Liver (tissue), 8 donors: ENCODE measurements at regions not wholly inside any gene's neighbourhood (a gene's known extent, or its start where the extent isn't known, plus 50 kb on each side); places are given as distances from the start of the nearest gene placed in this dataset.

Source experiments
- DNase-seq: peaks from one replicate; pipeline ENCODE4 v3.0.0-alpha.2; 2017; ENCODE audit warnings: low spot score
- H3K27ac ChIP-seq, 2 donors: one replicate each; pipeline ENCODE4 v1.7.0; 2013; ENCODE audit warnings: inconsistent platforms in 2 of 2, low read length in 2 of 2, control low read depth in 1 of 2, low read depth in 1 of 2, mild to moderate bottlenecking in 1 of 2
- H3K27me3 ChIP-seq, 4 donors: one replicate each; pipeline versions ENCODE4 v1.6.1 to v1.7.0; 2013; ENCODE audit warnings: low read length in 3 of 4, inconsistent platforms in 1 of 4, mild to moderate bottlenecking in 1 of 4, moderate library complexity in 1 of 4; ENCODE audit not compliant: control insufficient read depth in 4 of 4, insufficient read depth in 4 of 4
- H3K36me3 ChIP-seq, 4 donors: one replicate each; pipeline versions ENCODE4 v1.6.1 to v1.7.0; 2013; ENCODE audit warnings: low read length in 3 of 4, mild to moderate bottlenecking in 3 of 4, low read depth in 1 of 4, moderate library complexity in 1 of 4; ENCODE audit not compliant: control insufficient read depth in 4 of 4, insufficient read depth in 3 of 4
- H3K4me1 ChIP-seq, 4 donors: one replicate each; pipeline versions ENCODE4 v1.6.1 to v1.7.0; 2013; ENCODE audit warnings: low read length in 3 of 4, mild to moderate bottlenecking in 3 of 4, moderate library complexity in 1 of 4; ENCODE audit not compliant: control insufficient read depth in 4 of 4, insufficient read depth in 4 of 4
- H3K4me3 ChIP-seq, 3 donors: one replicate each; pipeline versions ENCODE4 v1.6.1 to v1.7.0; 2013; ENCODE audit warnings: low read length in 3 of 3, control low read depth in 1 of 3, low read depth in 1 of 3, mild to moderate bottlenecking in 1 of 3
- H3K9ac ChIP-seq, 2 donors: one replicate each; pipeline ENCODE4 v1.7.0; 2013; ENCODE audit warnings: low read length in 2 of 2, mild to moderate bottlenecking in 2 of 2, moderate library complexity in 2 of 2, control low read depth in 1 of 2, low read depth in 1 of 2
- H3K9me3 ChIP-seq, 4 donors: one replicate each; pipeline versions ENCODE4 v1.6.1 to v1.7.0; 2013; ENCODE audit warnings: low read length in 3 of 4; ENCODE audit not compliant: control insufficient read depth in 4 of 4
- FOXA1 ChIP-seq: IDR thresholded peaks from 2 replicates; pipeline ENCODE4 v1.6.1; 2016; ENCODE audit warnings: antibody characterized with exemption
- FOXA2 ChIP-seq: IDR thresholded peaks from 2 replicates; pipeline ENCODE4 v1.6.1; 2016; ENCODE audit warnings: antibody characterized with exemption
- GABPA ChIP-seq, 2 donors: IDR thresholded peaks in 1 of 2; conservative IDR thresholded peaks in 1 of 2; 2 replicates each; pipeline ENCODE4 v1.6.1; 2016; ENCODE audit warnings: antibody characterized with exemption in 2 of 2, mild to moderate bottlenecking in 1 of 2, moderate library complexity in 1 of 2
- HNF4A ChIP-seq, 2 donors: conservative IDR thresholded peaks; 2 replicates each; pipeline ENCODE4 v1.6.1; 2016; ENCODE audit warnings: antibody characterized with exemption in 2 of 2, mild to moderate bottlenecking in 2 of 2
- JUND ChIP-seq, 2 donors: IDR thresholded peaks; 2 replicates each; pipeline ENCODE4 v1.6.1; 2016; ENCODE audit warnings: antibody characterized with exemption in 2 of 2
- NR2F2 ChIP-seq: IDR thresholded peaks from 2 replicates; pipeline ENCODE4 v1.6.1; 2016; ENCODE audit warnings: antibody characterized with exemption
- RXRA ChIP-seq, 2 donors: IDR thresholded peaks; 2 replicates each; pipeline ENCODE4 v1.6.1; 2017 to 2018; ENCODE audit warnings: antibody characterized with exemption in 2 of 2, mild to moderate bottlenecking in 1 of 2
- SP1 ChIP-seq: IDR thresholded peaks from 2 replicates; pipeline ENCODE4 v1.6.1; 2018; ENCODE audit warnings: antibody characterized with exemption, mild to moderate bottlenecking
- TAF1 ChIP-seq: conservative IDR thresholded peaks from 2 replicates; pipeline ENCODE4 v1.6.1; 2016; ENCODE audit warnings: antibody characterized with exemption, mild to moderate bottlenecking
- YY1 ChIP-seq: IDR thresholded peaks from 2 replicates; pipeline ENCODE4 v1.6.1; 2016; ENCODE audit warnings: antibody characterized with exemption, mild to moderate bottlenecking
- WGBS: extraction: QIAGEN DNeasy Blood & Tissue Kit; methylation state at CpG from one replicate; pipeline ENCODE4 v1.1.7; 2013; 5-methylcytosine and 5-hydroxymethylcytosine counted together
- TF ChIP-seq, protein P1 (sequence below): IDR thresholded peaks from 2 replicates; pipeline ENCODE4 v1.6.1; 2016; ENCODE audit warnings: antibody characterized with exemption
- TF ChIP-seq, protein P2 (sequence below): fragments of 150-350 bp; IDR thresholded peaks from 2 replicates; pipeline ENCODE4 v1.5.1; 2017; ENCODE audit warnings: improper control_type of control experiment, low read depth, low read length; ENCODE audit not compliant: missing input control
- TF ChIP-seq, protein P3 (sequence below): IDR thresholded peaks from 2 replicates; pipeline ENCODE4 v1.6.1; 2016; ENCODE audit warnings: antibody characterized with exemption
- TF ChIP-seq, protein P4 (sequence below): IDR thresholded peaks from 2 replicates; pipeline ENCODE4 v1.6.1; 2016; ENCODE audit warnings: antibody characterized with exemption
- TF ChIP-seq, protein P5 (sequence below): IDR thresholded peaks from 2 replicates; pipeline ENCODE4 v1.6.1; 2016; ENCODE audit warnings: antibody characterized with exemption, mild to moderate bottlenecking
- donor health status: healthy.
- donor health status: healthy.
- donor health status: healthy.
- donor health status: healthy.
- donor health status: healthy.

DNA sequence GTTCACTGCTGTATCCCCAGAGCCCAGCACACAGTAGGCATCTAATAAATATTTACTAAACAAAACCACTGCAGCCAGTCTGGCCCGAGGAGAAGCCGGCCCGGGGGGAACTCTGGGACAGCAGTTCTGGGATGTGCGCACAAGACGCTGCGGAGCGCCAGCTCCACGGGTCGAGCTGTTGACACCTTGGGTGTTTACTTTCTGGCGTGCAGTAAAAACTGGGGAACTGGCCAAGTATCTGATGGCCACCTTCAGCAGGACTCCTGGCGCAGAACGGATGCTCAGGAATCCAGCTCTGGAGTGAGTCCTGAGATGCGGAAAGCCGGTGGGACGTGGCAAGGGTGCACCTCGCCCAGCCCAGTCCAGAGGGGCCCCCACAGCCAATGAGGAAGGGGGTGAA is 65.6 kb downstream of the NCOR2 start:
- WGBS = 63% methylated on average over 16 of the region's 16 CpGs
- TF ChIP-seq NR2F2 = no peak
- TF ChIP-seq HNF4A (conservative IDR thresholded peaks at IDR 0.05) = no peak
- TF ChIP-seq, protein P1, sequence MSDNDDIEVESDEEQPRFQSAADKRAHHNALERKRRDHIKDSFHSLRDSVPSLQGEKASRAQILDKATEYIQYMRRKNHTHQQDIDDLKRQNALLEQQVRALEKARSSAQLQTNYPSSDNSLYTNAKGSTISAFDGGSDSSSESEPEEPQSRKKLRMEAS = no peak

DNA sequence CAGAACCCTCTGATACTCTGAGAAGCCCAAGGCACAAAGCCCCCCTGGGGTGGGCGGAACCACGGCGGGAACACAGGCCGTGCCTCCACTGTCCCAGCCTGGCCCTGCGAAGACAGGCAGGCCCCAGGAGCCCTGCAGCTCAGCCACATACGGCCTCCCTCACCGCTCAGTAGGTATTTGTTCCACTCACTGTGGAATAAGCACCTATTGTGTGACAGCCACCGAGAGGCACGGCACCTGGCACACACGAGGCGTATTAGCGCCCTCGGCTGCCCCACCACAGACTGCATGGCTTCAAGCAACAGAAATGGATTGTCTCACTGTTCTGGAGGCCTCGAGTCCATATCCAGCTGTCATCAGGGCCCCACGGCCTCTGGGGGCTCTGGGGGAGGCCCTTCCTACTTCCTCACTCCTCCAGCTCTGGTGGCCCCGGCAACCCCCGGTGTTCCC is 66.3 kb downstream of the NCOR2 start:
- H3K27me3 ChIP-seq = no peaks in the 10 kb centered on the region
- TF ChIP-seq, protein P2, sequence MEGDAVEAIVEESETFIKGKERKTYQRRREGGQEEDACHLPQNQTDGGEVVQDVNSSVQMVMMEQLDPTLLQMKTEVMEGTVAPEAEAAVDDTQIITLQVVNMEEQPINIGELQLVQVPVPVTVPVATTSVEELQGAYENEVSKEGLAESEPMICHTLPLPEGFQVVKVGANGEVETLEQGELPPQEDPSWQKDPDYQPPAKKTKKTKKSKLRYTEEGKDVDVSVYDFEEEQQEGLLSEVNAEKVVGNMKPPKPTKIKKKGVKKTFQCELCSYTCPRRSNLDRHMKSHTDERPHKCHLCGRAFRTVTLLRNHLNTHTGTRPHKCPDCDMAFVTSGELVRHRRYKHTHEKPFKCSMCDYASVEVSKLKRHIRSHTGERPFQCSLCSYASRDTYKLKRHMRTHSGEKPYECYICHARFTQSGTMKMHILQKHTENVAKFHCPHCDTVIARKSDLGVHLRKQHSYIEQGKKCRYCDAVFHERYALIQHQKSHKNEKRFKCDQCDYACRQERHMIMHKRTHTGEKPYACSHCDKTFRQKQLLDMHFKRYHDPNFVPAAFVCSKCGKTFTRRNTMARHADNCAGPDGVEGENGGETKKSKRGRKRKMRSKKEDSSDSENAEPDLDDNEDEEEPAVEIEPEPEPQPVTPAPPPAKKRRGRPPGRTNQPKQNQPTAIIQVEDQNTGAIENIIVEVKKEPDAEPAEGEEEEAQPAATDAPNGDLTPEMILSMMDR = no peak
- TF ChIP-seq, protein P3, sequence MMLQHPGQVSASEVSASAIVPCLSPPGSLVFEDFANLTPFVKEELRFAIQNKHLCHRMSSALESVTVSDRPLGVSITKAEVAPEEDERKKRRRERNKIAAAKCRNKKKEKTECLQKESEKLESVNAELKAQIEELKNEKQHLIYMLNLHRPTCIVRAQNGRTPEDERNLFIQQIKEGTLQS = no peak
- no peak for TF ChIP-seq RXRA (IDR thresholded peaks at IDR 0.05)
- no peak for TF ChIP-seq FOXA1
- TF ChIP-seq, protein P4, sequence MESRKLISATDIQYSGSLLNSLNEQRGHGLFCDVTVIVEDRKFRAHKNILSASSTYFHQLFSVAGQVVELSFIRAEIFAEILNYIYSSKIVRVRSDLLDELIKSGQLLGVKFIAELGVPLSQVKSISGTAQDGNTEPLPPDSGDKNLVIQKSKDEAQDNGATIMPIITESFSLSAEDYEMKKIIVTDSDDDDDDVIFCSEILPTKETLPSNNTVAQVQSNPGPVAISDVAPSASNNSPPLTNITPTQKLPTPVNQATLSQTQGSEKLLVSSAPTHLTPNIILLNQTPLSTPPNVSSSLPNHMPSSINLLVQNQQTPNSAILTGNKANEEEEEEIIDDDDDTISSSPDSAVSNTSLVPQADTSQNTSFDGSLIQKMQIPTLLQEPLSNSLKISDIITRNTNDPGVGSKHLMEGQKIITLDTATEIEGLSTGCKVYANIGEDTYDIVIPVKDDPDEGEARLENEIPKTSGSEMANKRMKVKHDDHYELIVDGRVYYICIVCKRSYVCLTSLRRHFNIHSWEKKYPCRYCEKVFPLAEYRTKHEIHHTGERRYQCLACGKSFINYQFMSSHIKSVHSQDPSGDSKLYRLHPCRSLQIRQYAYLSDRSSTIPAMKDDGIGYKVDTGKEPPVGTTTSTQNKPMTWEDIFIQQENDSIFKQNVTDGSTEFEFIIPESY = no peak
- H3K36me3 ChIP-seq = no peaks in the 10 kb centered on the region
- no peak overlapping the region for H3K9ac ChIP-seq
- no peak overlapping the region for H3K4me3 ChIP-seq
- 91% methylated on average over 17 of the region's 17 CpGs for WGBS
- DNase-seq = no peak
- peaks cover 0 to 35% (median 23%) of the 10 kb centered on the region in 4 donors for H3K4me1 ChIP-seq
- no peaks in the 10 kb centered on the region for H3K9me3 ChIP-seq
- H3K27ac ChIP-seq = no peak overlapping the region

More for the DNA sequence above, 65.6 kb downstream of the NCOR2 start:
- no peak overlapping the region for H3K9ac ChIP-seq
- no peaks in the 10 kb centered on the region for H3K36me3 ChIP-seq
- peaks cover 0 to 28% (median 18%) of the 10 kb centered on the region in 4 donors for H3K4me1 ChIP-seq
- no peak overlapping the region for H3K27ac ChIP-seq
- DNase-seq = no peak
- H3K9me3 ChIP-seq = no peaks in the 10 kb centered on the region
- no peaks in the 10 kb centered on the region for H3K27me3 ChIP-seq
- H3K4me3 ChIP-seq = no peak overlapping the region

DNA sequence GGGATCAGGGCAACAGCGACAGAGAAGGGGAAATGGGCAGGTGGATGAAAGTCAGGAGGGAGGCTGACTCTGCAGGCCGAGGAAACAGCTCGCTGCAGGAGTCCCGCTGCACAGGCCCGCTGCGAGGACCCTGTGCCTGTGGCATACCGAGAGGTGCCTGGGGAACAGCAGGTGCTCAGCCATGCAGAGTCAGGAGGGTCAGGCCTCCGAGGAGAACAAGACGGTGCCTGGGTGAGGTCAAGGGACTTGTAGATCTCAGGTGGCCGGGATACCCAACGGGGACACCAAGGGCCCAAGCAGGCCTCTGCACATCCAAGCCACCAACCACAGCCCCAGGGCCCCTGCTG is 67.5 kb downstream of the NCOR2 start:
- Histone ChIP-seq H3K27ac (no peak overlapping the region), H3K4me1 (peaks cover 0 to 37% (median 28%) of the 10 kb centered on the region in 4 donors), H3K9me3 (no peaks in the 10 kb centered on the region), H3K9ac (no peak overlapping the region), H3K4me3 (no peak overlapping the region), H3K36me3 (no peaks in the 10 kb centered on the region), H3K27me3 (no peaks in the 10 kb centered on the region)
- no peak for DNase-seq
- TF ChIP-seq, protein P4 = no peak
- no peak for TF ChIP-seq TAF1
- TF ChIP-seq YY1 = no peak
- TF ChIP-seq GABPA (IDR thresholded peaks at IDR 0.05 in 1 of 2, conservative IDR thresholded peaks at IDR 0.05 in 1 of 2) = no peak
- TF ChIP-seq SP1 = no peak
- TF ChIP-seq FOXA2 = no peak
- no peak for TF ChIP-seq HNF4A (conservative IDR thresholded peaks at IDR 0.05)
- TF ChIP-seq JUND (IDR thresholded peaks at IDR 0.05) = no peak
- TF ChIP-seq, protein P5, sequence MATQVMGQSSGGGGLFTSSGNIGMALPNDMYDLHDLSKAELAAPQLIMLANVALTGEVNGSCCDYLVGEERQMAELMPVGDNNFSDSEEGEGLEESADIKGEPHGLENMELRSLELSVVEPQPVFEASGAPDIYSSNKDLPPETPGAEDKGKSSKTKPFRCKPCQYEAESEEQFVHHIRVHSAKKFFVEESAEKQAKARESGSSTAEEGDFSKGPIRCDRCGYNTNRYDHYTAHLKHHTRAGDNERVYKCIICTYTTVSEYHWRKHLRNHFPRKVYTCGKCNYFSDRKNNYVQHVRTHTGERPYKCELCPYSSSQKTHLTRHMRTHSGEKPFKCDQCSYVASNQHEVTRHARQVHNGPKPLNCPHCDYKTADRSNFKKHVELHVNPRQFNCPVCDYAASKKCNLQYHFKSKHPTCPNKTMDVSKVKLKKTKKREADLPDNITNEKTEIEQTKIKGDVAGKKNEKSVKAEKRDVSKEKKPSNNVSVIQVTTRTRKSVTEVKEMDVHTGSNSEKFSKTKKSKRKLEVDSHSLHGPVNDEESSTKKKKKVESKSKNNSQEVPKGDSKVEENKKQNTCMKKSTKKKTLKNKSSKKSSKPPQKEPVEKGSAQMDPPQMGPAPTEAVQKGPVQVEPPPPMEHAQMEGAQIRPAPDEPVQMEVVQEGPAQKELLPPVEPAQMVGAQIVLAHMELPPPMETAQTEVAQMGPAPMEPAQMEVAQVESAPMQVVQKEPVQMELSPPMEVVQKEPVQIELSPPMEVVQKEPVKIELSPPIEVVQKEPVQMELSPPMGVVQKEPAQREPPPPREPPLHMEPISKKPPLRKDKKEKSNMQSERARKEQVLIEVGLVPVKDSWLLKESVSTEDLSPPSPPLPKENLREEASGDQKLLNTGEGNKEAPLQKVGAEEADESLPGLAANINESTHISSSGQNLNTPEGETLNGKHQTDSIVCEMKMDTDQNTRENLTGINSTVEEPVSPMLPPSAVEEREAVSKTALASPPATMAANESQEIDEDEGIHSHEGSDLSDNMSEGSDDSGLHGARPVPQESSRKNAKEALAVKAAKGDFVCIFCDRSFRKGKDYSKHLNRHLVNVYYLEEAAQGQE = no peak
- 95% methylated on average over 11 of the region's 11 CpGs for WGBS
